WTC11 (cell line): ENCODE measurements at regions not wholly inside any gene's neighbourhood (a gene's known extent, or its start where the extent isn't known, plus 50 kb on each side); places are given as distances from the start of the nearest gene placed in this dataset.

Experiments used
- ATAC-seq: fragments of 200-7000 bp; cut with Tn5 transposase; 2 replicates; pipeline ENCODE4 v1.10.0; 2021; ENCODE audit warnings: mild to moderate bottlenecking, moderate library complexity
- CTCF ChIA-PET: fragments of 300-600 bp; sonication (Branson Sonifier 250); formaldehyde crosslinking; loops from one replicate; lab custom pipeline; 2021; ENCODE audit warnings: antibody characterized with exemption; lab: Charles Lee
- POLR2A ChIA-PET: fragments of 350-600 bp; sonication (Branson Sonifier 250); formaldehyde crosslinking; loops from one replicate; lab custom pipeline; 2021; ENCODE audit warnings: antibody characterized with exemption; lab: Charles Lee
- DNase-seq: peaks from one replicate; pipeline ENCODE4 v3.0.0; 2021; ENCODE audit warnings: low spot score
- H3K27ac Mint-ChIP-seq: 2 replicates; pipeline ENCODE4 v1.8.0; 2021; ENCODE audit warnings: mixed read lengths
- H3K27me3 Mint-ChIP-seq: 2 replicates; pipeline ENCODE4 v1.8.0; 2021; ENCODE audit warnings: low read depth, mild to moderate bottlenecking, moderate library complexity, mixed read lengths
- H3K36me3 Mint-ChIP-seq: 2 replicates; pipeline ENCODE4 v1.8.0; 2021; ENCODE audit warnings: mixed read lengths
- H3K4me1 Mint-ChIP-seq: 2 replicates; pipeline ENCODE4 v1.8.0; 2022; ENCODE audit warnings: mixed read lengths
- H3K4me3 Mint-ChIP-seq: 2 replicates; pipeline ENCODE4 v1.8.0; 2021; ENCODE audit warnings: mild to moderate bottlenecking, moderate library complexity, mixed read lengths
- H3K9me3 Mint-ChIP-seq: 2 replicates; pipeline ENCODE4 v1.8.0; 2021; ENCODE audit warnings: mixed read lengths
- AFF4 ChIP-seq: sonication (generic); formaldehyde crosslinking; IDR thresholded peaks from 2 replicates; pipeline ENCODE4 v1.8.1; 2023; ENCODE audit warnings: mild to moderate bottlenecking, missing genetic modification reagents, borderline replicate concordance
- ARID4B ChIP-seq: sonication (generic); formaldehyde crosslinking; IDR thresholded peaks from 2 replicates; pipeline ENCODE4 v1.8.0; 2023; ENCODE audit warnings: missing genetic modification reagents, mild to moderate bottlenecking, borderline replicate concordance
- ATF1 ChIP-seq: sonication (generic); formaldehyde crosslinking; IDR thresholded peaks from 2 replicates; pipeline ENCODE4 v1.8.1; 2023; ENCODE audit warnings: mild to moderate bottlenecking, moderate library complexity, missing genetic modification reagents
- ESRRA ChIP-seq: sonication (generic); formaldehyde crosslinking; IDR thresholded peaks from 2 replicates; pipeline ENCODE4 v1.8.1; 2022; ENCODE audit warnings: mild to moderate bottlenecking, missing genetic modification reagents, borderline replicate concordance
- GRHL2 ChIP-seq: fragments of 250-450 bp; sonication (Bioruptor Pico); IDR thresholded peaks from 2 replicates; pipeline ENCODE4 v1.8.0; 2022; ENCODE audit warnings: mild to moderate bottlenecking, moderate library complexity; ENCODE audit not compliant: insufficient replicate concordance, severe bottlenecking
- JUN ChIP-seq: sonication (generic); formaldehyde crosslinking; IDR thresholded peaks from 2 replicates; pipeline ENCODE4 v1.8.0; 2023; ENCODE audit warnings: mild to moderate bottlenecking, missing genetic modification reagents
- NR2C2 ChIP-seq: sonication (generic); formaldehyde crosslinking; IDR thresholded peaks from 2 replicates; pipeline ENCODE4 v1.8.0; 2022; ENCODE audit warnings: mild to moderate bottlenecking, missing genetic modification reagents
- RORB ChIP-seq: fragments of 250-450 bp; sonication (Bioruptor Pico); IDR thresholded peaks from 2 replicates; pipeline ENCODE4 v1.9.0; 2021; ENCODE audit warnings: mild to moderate bottlenecking
- SP1 ChIP-seq: sonication (generic); formaldehyde crosslinking; conservative IDR thresholded peaks from 2 replicates; pipeline ENCODE4 v1.8.1; 2022; ENCODE audit warnings: missing genetic modification reagents
- TP53 ChIP-seq: sonication (generic); formaldehyde crosslinking; IDR thresholded peaks from 2 replicates; pipeline ENCODE4 v1.8.1; 2023; ENCODE audit warnings: mild to moderate bottlenecking, missing genetic modification reagents
- ZNF263 ChIP-seq: sonication (generic); formaldehyde crosslinking; IDR thresholded peaks from 2 replicates; pipeline ENCODE4 v1.8.1; 2022; ENCODE audit warnings: low read depth, mild to moderate bottlenecking, moderate library complexity, missing genetic modification reagents
- ZNF281 ChIP-seq: sonication (generic); formaldehyde crosslinking; IDR thresholded peaks from 2 replicates; pipeline ENCODE4 v1.8.0; 2023; ENCODE audit warnings: mild to moderate bottlenecking, missing genetic modification reagents
- ZNF532 ChIP-seq: fragments of 250-450 bp; sonication (Bioruptor Pico); IDR thresholded peaks from 2 replicates; pipeline ENCODE4 v1.9.0; 2021; ENCODE audit warnings: mild to moderate bottlenecking, borderline replicate concordance
- ZNF671 ChIP-seq: fragments of 250-450 bp; sonication (Bioruptor Pico); IDR thresholded peaks from 2 replicates; pipeline ENCODE4 v1.8.0; 2021; ENCODE audit warnings: mild to moderate bottlenecking
- TF ChIP-seq, protein P1 (sequence below): fragments of 250-450 bp; sonication (Bioruptor Pico); IDR thresholded peaks from 2 replicates; pipeline ENCODE4 v1.9.0; 2021; ENCODE audit warnings: mild to moderate bottlenecking
- TF ChIP-seq, protein P2 (sequence below): fragments of 250-450 bp; sonication (Bioruptor Pico); IDR thresholded peaks from 2 replicates; pipeline ENCODE4 v2.1.2; 2022; ENCODE audit warnings: mild to moderate bottlenecking, moderate library complexity

- H3K4me1 Mint-ChIP-seq, result peaks cover 11% of the 10 kb centered on the region
- no peaks in the 10 kb centered on the region; the same call in 1 of the 2 replicates for H3K36me3 Mint-ChIP-seq
- H3K27me3 Mint-ChIP-seq, result no peaks in the 10 kb centered on the region; the same call in 1 of the 2 replicates
- peaks cover 12% of the 10 kb centered on the region for H3K9me3 Mint-ChIP-seq
- TF ChIP-seq ZNF281 (CRISPR knock-in tag), result no peak
- no peak for TF ChIP-seq ARID4B (CRISPR knock-in tag)
- TF ChIP-seq ZNF532 (CRISPR knock-in tag), result no peak
- TF ChIP-seq SP1, result no peak
- TF ChIP-seq NR2C2, result no peak
- TF ChIP-seq ATF1 (CRISPR knock-in tag), result no peak
- TF ChIP-seq ZNF263 (CRISPR knock-in tag), result no peak
- no peak for TF ChIP-seq AFF4 (CRISPR knock-in tag)
- TF ChIP-seq JUN (CRISPR knock-in tag), result no peak
- TF ChIP-seq, protein P1, sequence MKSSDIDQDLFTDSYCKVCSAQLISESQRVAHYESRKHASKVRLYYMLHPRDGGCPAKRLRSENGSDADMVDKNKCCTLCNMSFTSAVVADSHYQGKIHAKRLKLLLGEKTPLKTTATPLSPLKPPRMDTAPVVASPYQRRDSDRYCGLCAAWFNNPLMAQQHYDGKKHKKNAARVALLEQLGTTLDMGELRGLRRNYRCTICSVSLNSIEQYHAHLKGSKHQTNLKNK (CRISPR knock-in tag), result no peak
- TF ChIP-seq ZNF671 (CRISPR knock-in tag), result no peak
- TF ChIP-seq TP53 (CRISPR knock-in tag), result no peak
- TF ChIP-seq, protein P2, sequence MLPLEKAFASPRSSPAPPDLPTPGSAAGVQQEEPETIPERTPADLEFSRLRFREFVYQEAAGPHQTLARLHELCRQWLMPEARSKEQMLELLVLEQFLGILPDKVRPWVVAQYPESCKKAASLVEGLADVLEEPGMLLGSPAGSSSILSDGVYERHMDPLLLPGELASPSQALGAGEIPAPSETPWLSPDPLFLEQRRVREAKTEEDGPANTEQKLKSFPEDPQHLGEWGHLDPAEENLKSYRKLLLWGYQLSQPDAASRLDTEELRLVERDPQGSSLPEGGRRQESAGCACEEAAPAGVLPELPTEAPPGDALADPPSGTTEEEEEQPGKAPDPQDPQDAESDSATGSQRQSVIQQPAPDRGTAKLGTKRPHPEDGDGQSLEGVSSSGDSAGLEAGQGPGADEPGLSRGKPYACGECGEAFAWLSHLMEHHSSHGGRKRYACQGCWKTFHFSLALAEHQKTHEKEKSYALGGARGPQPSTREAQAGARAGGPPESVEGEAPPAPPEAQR (CRISPR knock-in tag), result no peak
- no peak for TF ChIP-seq ESRRA
- no peak for TF ChIP-seq GRHL2 (CRISPR knock-in tag)
- no peak for TF ChIP-seq RORB
- ChIA-PET POLR2A (no interaction called here), CTCF (no interaction called here)
- no peak overlapping the region for H3K4me3 Mint-ChIP-seq
- DNase-seq, result no peak
- H3K27ac Mint-ChIP-seq, result no peak overlapping the region
- no peak for ATAC-seq
Observed at GRCh38 chr3:72651498-72651897, 196.7 kb downstream of the SHQ1 start.
